DND-41 (cell line): ENCODE measurements at regions not wholly inside any gene's neighbourhood (a gene's known extent, or its start where the extent isn't known, plus 50 kb on each side); places are given as distances from the start of the nearest gene placed in this dataset.

ENCODE experiments used
- ATAC-seq: fragments of 200-7000 bp; cut with Tn5 transposase; 3 replicates; pipeline ENCODE4 v1.9.1; 2021; ENCODE audit warnings: low read depth; ENCODE audit not compliant: insufficient read depth
- DNase-seq: peaks from one replicate; pipeline ENCODE4 v3.0.0-alpha.2; 2020
- H2AFZ ChIP-seq: 2 replicates; pipeline ENCODE4 v1.6.0; 2012; ENCODE audit warnings: low read depth, low read length
- H3K27ac ChIP-seq: 2 replicates; pipeline ENCODE4 v1.5.1; 2012; ENCODE audit warnings: low read length, inconsistent platforms
- H3K27me3 ChIP-seq: fragments of 200-600 bp; sonication (generic); 2 replicates; pipeline ENCODE4 v1.6.0; 2012; ENCODE audit warnings: low read length, mild to moderate bottlenecking, inconsistent platforms; ENCODE audit not compliant: insufficient read depth, poor library complexity
- H3K36me3 ChIP-seq: 2 replicates; pipeline ENCODE4 v1.5.1; 2012; ENCODE audit warnings: low read length, inconsistent platforms; ENCODE audit not compliant: insufficient read depth
- H3K4me1 ChIP-seq: 2 replicates; pipeline ENCODE4 v1.5.1; 2012; ENCODE audit warnings: mild to moderate bottlenecking, low read length; ENCODE audit not compliant: insufficient read depth
- H3K4me2 ChIP-seq: 2 replicates; pipeline ENCODE4 v1.6.0; 2012; ENCODE audit warnings: mild to moderate bottlenecking, moderate library complexity, low read length, inconsistent platforms; ENCODE audit not compliant: insufficient read depth
- H3K4me3 ChIP-seq, 2 experiments: fragments of 200-600 bp in 1 of 2; shearing (Covaris generic) in 1 of 2; 2 replicates each; pipeline ENCODE4 v1.5.1; 2012 to 2016; ENCODE audit warnings: inconsistent platforms in 2 of 2, low read length in 2 of 2, mild to moderate bottlenecking in 2 of 2, low read depth in 1 of 2, moderate library complexity in 1 of 2
- H3K79me2 ChIP-seq: 2 replicates; pipeline ENCODE4 v1.6.0; 2012; ENCODE audit warnings: low read length, inconsistent platforms; ENCODE audit not compliant: insufficient read depth
- H3K9ac ChIP-seq: 2 replicates; pipeline ENCODE4 v1.6.0; 2012; ENCODE audit warnings: low read depth, mild to moderate bottlenecking, inconsistent platforms, low read length, moderate library complexity
- H3K9me3 ChIP-seq: 2 replicates; pipeline ENCODE4 v1.5.1; 2012; ENCODE audit warnings: low read length, moderate library complexity, mild to moderate bottlenecking, inconsistent platforms; ENCODE audit not compliant: insufficient read depth, severe bottlenecking
- H4K20me1 ChIP-seq: 2 replicates; pipeline ENCODE4 v1.6.0; 2012; ENCODE audit warnings: low read length; ENCODE audit not compliant: insufficient read depth
- CTCF ChIP-seq: IDR thresholded peaks from 2 replicates; pipeline ENCODE4 v1.5.1; 2012; ENCODE audit warnings: borderline replicate concordance, low read length, moderate library complexity, mild to moderate bottlenecking; ENCODE audit not compliant: poor library complexity, severe bottlenecking; ENCODE audit errors: extremely low read depth
- EZH2 ChIP-seq: IDR thresholded peaks from 3 replicates; pipeline ENCODE4 v1.6.1; 2012; ENCODE audit warnings: borderline replicate concordance, low read depth, mild to moderate bottlenecking, moderate library complexity, low read length, inconsistent platforms; ENCODE audit not compliant: severe bottlenecking

DNA sequence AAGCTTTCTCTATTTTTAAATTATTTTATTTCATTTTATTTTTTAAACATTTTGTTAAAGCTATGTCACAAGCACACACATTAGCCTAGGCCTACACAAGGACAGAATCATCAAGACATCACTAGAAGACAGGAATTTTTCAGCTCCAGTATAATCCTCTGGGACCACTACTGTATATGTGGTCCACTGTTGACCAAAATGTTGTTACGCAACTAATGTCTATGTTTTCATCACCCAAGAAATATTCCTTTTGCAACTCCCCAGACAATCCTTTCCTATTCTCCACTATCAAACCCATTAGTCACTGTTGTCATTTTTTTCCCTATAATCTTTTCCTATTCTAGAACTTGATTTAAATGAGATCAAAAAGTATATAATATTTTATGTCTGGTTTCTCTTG lies 2371.7 kb upstream of the C9orf72 start:
- H3K27me3 ChIP-seq = no peaks in the 10 kb centered on the region
- no peaks in the 10 kb centered on the region for H3K4me1 ChIP-seq
- no peaks in the 10 kb centered on the region for H3K79me2 ChIP-seq
- DNase-seq (no peak), ATAC-seq (no peak)
- no peaks in the 10 kb centered on the region for H3K36me3 ChIP-seq
- no peak overlapping the region for H3K27ac ChIP-seq
- H2AFZ ChIP-seq = no peak overlapping the region
- no peak overlapping the region for H3K4me3 ChIP-seq
- H3K9me3 ChIP-seq = no peaks in the 10 kb centered on the region
- H3K4me2 ChIP-seq = no peak overlapping the region
- TF ChIP-seq CTCF (no peak), EZH2 (no peak)
- H4K20me1 ChIP-seq = no peaks in the 10 kb centered on the region
- H3K9ac ChIP-seq = no peak overlapping the region

GRCh38 chr9:29958469-29958868 lies 2385.2 kb upstream of the C9orf72 start:
- ATAC-seq = no peak
- no peak overlapping the region for H3K27ac ChIP-seq
- H3K9ac ChIP-seq = no peak overlapping the region
- TF ChIP-seq EZH2 = no peak
- no peak for TF ChIP-seq CTCF
- no peaks in the 10 kb centered on the region for H4K20me1 ChIP-seq
- H3K4me2 ChIP-seq = no peak overlapping the region
- no peaks in the 10 kb centered on the region for H3K9me3 ChIP-seq
- no peak overlapping the region for H2AFZ ChIP-seq
- no peak for DNase-seq
- no peaks in the 10 kb centered on the region for H3K27me3 ChIP-seq
- no peaks in the 10 kb centered on the region for H3K79me2 ChIP-seq
- H3K36me3 ChIP-seq = no peaks in the 10 kb centered on the region
- no peak overlapping the region for H3K4me3 ChIP-seq
- no peaks in the 10 kb centered on the region for H3K4me1 ChIP-seq

- H3K4me1 ChIP-seq = no peaks in the 10 kb centered on the region
- no peak overlapping the region for H3K4me2 ChIP-seq
- no peaks in the 10 kb centered on the region for H4K20me1 ChIP-seq
- no peak overlapping the region for H3K27ac ChIP-seq
- ATAC-seq = no peak
- TF ChIP-seq CTCF (no peak), EZH2 (no peak)
- H2AFZ ChIP-seq = no peak overlapping the region
- H3K79me2 ChIP-seq = no peaks in the 10 kb centered on the region
- DNase-seq = no peak
- H3K9me3 ChIP-seq = no peaks in the 10 kb centered on the region
- H3K36me3 ChIP-seq = no peaks in the 10 kb centered on the region
- H3K27me3 ChIP-seq = no peaks in the 10 kb centered on the region
- H3K4me3 ChIP-seq = no peak overlapping the region
- no peak overlapping the region for H3K9ac ChIP-seq
Observed at GRCh38 chr9:29965834-29966233, 2392.6 kb upstream of the C9orf72 start.

DNA sequence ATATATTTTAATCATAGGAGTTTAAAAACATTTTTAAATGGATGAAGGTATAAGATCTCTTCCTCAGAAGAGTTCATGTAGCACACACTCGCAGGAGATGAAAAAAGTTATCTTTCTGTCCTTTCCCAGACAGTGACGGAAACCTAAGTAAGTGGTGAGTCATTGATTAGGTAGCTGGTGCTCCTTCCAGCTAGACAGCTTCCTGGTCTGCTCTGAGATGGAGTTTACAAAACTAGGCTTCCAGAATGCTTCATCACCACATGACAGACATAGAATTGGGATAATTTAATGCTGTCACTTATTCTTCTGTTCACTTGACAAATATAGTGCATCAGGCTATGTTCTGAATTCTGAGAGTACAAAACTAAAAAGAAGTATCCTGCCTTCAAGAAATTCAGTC lies 2393.0 kb upstream of the C9orf72 start:
- H4K20me1 ChIP-seq = no peaks in the 10 kb centered on the region
- ATAC-seq (no peak), DNase-seq (no peak)
- TF ChIP-seq EZH2 = no peak
- TF ChIP-seq CTCF = no peak
- no peaks in the 10 kb centered on the region for H3K4me1 ChIP-seq
- H3K79me2 ChIP-seq = no peaks in the 10 kb centered on the region
- no peak overlapping the region for H3K27ac ChIP-seq
- H3K4me2 ChIP-seq = no peak overlapping the region
- no peak overlapping the region for H3K9ac ChIP-seq
- H3K36me3 ChIP-seq = no peaks in the 10 kb centered on the region
- no peaks in the 10 kb centered on the region for H3K27me3 ChIP-seq
- H2AFZ ChIP-seq = no peak overlapping the region
- no peaks in the 10 kb centered on the region for H3K9me3 ChIP-seq
- H3K4me3 ChIP-seq = no peak overlapping the region
